Dedifferentiated amniotic fluid mesenchymal stem cell (primary cell): ENCODE measurements at regions not wholly inside any gene's neighbourhood (a gene's known extent, or its start where the extent isn't known, plus 50 kb on each side); places are given as distances from the start of the nearest gene placed in this dataset.

ENCODE experiments used
- DNase-seq: peaks from one replicate; pipeline ENCODE4 v3.0.0-alpha.2; 2016; ENCODE audit errors: extremely low spot score

DNA sequence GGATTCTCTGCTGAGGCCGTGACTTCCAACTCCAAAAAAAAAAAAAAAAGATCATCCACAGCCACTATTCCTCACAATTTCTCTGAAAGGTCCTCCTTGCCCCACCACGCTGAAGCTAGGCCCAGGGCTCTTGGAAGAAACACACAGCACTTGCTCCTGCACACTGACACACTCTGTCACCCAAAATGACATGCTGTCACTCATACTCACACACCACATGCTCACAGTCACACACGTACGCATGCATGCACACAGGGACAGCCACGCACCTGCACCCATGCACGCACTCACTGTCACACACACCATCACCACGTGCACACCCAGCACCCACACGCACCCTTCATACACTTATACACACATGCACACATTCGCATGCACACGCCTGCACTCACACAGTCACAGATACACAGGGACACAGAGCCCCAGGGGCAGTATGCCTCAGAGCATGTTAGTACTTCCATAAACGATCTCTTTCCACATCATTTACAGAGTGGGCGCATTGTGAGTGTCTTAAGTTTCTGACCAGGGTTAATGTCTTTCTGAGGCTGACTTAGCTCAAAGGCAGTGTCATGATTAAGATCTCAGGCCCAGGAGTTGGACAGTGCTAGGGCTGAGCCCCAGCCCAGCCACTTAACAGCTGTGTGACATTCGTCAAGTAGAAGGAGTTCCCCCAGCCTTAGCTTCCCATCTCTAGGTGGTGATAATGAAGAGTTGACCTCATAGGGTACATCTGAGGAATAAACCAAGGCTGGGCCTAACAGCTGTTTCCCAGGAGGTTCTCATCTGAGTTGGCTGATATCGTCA is 93.4 kb downstream of the GLI2 start:
- no peak for DNase-seq

DNA sequence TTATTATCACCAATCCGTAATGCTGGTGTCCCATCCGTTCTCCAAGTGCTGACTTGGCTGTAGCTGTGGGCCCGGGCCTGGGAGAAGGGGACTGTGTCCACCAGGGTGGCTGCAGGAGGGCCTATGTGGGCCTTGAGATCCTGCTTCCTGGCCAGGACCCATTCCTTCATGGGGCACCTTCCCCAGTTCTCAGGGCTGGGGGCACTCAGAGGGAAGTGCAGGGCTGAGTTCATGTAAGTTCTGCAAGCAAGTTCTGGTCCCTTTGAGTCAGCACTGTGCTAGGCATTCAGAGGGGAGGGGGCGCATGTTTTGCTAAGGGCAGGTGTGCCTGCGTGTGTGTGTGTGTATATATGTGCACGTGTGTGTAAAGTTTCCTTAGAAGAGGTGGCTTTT is 94.0 kb downstream of the GLI2 start:
- no peak for DNase-seq

DNA sequence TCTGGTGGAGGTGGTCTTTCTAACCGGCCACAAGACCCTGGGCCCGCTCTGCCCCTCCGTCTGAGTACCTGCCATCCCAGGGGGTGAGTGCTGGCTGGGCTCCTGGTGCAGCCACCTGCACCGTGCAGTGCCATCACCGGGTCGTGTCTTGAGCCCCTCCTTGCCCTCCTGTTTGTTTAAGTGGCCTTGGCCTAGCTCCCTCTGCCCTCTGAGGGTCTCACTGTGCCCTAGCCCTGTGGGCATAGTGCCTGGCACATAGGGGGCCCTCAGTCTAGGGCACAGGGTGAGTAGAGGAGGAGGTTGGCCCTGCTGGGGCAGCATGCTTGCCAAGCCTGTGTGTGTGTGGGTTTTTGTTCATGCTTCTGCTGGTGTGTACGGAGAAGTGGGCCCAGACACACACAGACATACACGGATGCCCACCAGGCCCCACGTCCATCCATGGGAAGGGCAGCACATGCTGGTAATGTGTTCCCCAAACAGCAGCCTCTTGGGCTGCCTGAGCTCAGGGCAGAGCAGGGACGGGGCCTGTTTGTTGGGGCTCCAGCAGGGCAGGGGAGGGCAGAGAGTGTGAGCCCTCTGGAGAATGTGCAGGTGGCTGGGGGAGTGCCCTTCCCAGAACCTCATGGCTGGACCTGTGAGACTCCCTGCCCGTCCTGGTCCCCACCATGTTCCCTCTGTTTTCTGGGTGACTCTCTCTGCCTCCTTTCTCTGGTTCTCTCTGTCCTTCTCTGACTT is 94.6 kb downstream of the GLI2 start:
- no peak for DNase-seq

DNA sequence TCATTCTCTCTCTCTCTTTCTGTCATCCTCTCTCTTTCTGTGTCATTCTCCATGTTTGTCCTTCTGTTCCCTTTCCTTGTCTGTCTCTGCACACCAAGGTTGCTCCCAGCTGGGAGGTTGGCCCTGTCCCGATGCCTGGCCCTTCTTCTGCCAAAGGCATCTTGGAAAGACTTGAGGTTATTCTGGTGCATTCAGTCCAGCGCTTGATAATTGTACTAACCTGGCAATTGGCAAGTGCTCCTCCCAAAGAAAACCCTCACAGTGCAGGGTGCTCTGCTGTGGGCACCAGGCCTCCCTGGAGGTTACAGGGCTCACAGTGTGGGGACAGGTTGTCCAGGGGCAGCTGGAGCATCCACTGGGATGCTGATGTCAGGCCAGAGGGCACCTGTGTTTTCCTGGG is 95.4 kb downstream of the GLI2 start:
- DNase-seq, result no peak

DNA sequence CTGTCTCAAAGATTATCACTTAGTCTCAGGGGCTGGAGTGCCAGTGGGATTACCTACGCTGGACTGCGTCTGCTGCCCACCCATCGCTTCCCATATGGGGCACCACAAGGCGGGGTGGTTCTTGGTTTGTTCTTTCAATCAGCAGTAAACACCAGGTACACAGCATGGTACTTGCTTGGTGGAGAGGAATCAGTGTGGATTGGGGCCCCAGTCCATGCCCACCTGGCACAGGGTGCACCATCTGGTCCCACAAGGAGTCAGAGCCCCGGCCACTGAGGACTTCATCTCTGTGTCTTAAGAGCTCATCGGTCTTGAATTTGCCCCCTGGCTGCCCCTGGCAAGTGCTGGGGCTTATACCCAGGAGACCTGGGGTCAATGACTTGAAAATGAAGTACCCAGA is 96.2 kb downstream of the GLI2 start:
- no peak for DNase-seq

DNA sequence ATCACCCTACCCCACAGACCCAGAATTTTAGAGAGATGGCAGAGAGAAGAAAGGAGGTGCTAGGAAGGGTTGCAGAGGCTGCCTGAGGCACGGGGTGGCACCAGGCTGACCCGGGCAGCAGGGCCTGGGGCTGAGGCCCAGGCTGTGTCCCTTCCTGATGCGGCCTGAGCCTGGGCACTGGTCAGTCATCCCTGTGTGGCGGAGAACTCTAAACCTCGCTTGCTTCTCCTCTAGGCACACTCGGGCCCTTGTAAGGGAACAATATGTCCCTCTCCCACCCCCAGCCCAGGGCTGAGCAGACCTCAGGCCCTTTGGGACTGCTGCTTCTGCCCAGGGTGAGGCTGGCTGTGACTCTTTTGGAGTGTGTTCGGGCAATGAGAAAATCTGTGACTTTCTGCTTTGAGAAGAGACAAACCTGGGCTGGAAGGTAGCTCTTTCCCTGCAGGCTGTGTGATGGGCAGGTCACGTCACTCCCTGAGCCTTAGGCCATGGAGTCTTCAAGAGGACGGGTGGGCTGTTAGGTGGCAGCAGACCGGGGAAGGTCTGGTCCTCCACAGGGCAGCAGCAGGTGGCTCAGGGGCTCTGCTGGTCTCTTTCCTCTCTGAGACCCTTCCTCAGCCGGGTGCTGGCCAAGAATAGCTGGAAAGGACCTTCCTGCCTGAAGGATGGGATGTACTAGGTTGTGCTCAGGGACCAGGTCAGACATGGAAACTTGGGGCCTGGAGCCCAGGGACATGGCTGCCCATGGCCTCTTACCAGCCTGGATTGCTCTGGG is 96.8 kb downstream of the GLI2 start:
- DNase-seq, result no peak

DNA sequence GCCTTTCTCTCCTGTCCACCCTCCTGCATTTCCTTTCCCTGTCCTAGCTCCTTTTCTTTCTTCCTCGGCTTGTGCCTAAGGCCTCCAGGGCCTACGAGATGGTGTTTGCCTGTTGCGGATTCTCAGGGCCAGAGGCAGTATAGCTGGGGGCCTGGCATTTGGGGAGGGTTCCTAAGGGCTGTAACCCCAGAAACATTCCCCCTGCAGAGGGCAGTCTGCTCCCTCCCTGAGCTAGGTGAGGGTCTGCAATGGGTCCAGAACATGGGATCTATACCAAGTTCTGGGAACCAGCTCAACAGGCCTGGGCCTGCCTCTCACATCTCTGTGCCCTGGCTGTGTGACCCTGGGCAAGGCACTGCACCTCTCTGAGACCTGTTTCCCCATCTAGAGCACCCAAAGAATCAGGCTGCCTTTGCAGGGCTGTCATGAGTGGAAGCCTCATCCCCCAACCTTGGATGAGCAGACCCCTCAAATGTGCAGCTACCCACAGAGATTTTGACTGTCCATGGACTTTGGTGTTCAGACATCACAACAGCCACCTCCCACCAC is 97.5 kb downstream of the GLI2 start:
- no peak for DNase-seq

DNA sequence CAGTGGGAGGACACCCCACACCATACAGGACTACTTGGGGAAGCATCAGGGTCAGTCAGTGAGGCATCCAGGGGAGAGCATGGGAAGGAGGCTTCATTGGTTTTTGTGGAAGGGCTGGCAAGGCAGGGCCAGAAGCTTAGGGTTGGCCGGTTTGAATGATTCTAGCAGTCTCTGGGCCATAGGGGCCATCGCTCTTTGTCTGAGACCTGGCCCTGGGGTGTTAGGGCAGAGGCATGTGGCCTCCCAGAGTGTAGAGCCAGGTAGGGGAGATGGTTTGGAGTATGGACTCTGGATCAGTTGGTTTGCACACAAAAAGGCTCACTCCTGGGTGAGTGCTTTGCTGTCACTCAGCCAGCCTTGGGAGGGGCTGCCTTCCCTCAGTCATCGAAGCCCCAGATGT is 98.5 kb downstream of the GLI2 start:
- DNase-seq, result no peak

DNA sequence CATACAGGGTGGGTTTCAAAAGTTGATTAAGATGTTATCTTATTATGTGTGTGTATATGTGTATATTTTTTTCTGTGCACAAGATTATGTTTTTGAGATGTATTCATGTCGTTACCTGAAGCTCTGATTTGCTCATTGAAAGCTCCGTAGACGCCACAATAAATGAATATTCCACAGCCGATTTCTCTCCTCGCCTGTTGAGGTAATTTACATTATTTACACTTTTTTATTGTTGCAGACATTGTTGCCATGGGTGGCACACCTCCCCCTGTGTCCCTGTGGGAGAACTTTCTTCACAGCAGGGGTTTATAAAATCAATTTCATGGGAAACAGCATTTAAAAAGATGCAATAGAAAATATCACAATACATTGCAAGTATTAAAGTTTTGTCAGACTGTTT is 100.6 kb downstream of the GLI2 start:
- DNase-seq, result no peak

DNA sequence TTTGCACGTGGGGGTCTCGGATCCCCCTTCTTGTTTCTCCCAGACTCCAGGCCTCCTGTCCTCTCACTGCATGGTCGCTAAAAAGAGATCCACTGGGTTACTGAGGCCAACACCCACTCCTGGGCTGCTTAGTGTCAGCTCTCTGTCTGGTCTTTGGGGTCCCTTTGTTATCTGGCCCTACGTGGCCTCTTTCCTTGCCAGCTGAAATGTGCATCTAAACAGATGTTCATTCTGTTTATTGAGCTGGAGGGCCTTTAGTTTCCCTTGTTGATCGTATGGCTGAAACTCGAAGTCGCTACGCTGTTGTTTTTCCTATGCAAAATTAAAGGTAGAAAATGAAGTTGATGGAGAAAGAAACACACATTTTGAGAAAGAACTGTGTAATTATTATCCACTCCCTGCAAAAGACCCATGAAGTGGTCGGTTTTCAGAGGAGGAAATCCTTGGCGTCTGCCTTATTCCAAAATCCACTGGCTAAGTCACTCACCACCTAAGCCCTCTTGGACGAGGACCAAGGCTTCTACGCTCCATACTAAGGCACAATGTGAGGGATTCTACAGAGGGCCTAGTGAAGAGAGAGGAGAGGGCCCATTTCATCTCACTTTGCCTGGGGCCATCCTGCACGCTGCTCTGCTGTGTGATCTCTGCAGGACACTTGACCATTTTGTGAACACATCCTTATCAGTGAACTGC is 105.3 kb downstream of the GLI2 start:
- DNase-seq, result no peak

DNA sequence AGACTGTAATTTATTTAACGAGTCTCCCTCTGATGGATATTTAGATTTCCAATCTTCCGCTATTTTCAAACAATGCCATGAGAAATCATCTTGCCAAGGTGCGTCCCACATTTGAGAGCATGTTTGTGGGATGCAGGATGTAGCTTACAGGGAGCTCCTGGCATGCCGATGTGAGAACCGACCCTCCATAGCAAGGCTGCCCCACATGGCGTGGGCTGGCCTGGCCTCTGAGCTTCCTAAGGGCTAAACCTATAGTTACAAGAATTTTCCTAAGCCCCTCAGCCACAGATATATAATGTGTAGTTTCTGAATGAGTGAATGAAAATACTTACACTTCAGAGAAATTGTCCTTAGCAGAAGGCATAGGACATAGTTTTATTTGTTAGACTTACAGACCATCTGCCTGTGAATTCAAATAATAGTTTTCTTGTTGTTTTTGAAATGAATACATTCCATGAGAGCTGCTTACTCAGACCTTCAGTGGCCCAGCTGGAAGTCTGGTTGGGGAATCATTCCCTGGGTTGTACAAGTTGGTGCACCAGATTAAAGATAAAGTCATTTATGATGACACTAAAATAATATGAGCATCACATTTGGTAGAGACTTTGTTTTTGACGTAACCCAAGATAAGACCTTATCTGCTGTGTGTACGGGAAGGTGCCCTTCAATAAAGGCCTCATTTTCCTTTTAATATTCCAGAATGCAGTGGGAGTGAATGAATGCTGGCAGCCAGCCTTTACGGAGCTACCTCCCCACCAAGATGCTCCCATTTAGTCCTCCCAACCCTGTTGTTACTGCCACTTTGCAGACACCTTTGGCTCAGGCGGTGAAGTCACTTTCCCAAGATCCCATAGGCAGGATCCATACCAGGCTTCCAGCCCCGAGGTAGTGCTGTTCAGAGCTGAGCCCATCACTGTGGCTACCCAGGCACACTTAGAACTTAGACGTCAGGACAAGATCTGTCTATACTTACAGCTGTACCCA is 107.1 kb downstream of the GLI2 start:
- no peak for DNase-seq

DNA sequence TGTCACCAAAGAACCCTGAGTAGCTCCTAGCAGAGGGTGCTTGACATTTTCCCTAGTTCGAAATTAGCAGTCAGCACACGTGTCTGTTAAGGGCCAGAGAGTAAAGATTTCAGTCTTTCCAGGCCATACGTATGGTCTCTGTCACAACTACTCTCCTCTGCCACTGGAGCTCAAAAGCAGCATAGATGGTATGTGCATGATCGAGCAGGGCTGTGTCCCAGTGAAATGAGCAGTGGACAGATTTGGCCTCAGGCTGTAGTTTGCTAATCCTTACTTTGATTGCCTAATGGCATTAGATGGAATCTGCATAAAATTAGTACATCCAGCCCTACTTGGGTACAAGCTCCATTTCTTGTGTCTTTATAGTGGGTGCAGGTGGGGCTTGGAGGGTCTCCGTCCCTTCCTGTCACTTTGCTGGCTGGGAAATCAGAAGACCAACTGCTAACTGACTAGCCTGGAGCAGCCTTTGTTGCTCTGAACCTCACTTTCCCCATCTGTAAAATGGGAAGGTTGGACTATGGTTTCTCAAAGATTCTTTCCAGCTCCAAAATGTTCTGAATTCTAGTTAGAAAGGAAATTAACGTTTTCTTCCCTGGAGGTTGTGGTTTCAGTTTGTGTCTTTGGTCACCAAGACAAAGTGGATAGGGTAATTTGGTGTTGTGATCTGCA is 108.5 kb downstream of the GLI2 start:
- no peak for DNase-seq

DNA sequence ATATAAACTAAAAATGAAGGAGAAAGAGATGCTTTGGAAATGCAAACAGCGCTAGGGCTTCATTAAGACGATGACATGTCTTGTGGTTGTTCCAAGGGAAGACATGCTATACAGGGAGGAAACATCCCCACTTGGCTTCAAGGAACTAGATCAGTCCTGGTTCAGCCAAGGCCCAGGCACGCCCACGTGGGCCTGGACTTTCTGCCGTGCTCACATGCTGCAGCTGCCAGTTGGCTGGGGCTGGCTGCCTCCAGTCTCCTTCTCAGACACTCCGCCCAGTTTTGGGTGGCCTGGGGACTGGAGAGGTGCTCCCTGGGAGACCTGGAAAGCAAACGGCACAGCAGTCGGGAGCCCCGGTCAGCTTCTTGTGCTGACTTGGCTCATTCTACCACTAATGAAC is 109.6 kb downstream of the GLI2 start:
- no peak for DNase-seq

DNA sequence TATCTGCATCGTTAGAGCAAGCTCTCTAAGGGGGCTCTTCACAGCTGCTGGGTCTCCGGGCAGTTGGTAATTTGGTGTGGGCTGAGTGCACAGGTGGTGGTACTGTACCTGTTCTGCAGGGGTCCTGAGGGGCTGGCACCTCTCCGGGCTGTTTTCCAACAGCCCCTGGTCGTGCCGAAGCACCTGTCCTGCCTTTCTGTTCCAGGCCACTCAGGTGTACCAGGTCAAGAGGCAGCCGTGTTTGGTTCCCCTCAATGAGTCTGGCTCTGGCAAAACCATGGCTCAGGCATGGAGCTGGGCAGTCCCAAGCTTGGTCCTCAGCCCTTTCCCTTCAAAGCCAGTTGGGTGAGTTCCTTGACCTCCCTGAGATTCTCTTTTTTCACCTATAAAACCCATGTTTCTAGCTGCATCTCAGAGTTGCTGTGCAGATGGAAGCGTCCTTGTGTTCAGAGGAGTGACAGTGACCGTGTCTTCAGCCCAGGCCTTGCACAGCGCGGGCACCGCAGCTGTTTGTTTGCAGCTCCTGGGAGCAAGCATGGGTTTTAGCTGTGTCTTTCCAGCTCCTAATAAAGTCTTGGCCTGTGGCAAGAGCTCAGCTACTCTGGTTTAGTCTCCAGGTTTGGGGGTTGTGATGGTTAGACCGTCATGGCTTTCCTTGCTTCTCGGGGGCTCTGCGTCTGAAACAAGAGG is 110.9 kb downstream of the GLI2 start:
- no peak for DNase-seq

DNA sequence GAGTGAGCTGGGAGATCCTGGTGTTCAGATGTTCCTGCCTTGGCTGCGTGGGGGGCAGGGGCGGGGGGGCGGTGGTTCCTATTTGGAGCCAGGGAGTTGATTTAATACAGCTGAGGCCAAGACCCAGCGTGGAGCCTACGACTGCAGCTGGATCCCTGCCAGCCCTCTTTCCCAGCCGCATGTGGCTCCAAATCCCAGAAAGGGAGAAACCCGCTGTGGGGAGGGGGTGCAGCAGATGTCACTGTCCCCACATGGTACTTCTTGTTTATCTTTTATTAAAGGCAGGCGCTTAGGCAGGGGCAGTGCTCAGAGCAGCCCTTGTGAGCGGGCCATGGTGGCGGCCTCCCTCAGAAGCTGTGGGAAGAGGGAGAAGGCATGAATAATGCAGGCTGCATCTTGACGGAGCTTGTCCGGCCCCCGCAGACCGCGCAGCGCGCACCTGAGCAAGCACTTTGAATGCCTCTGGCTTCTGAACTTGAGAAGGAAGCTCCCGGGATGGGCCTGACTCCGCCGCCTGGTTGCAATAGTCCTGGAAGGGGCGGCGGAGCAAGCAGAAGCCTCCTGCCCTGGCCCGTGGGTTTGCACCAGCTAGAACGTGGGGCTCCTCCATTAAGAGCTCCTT is 112.1 kb downstream of the GLI2 start:
- no peak for DNase-seq

DNA sequence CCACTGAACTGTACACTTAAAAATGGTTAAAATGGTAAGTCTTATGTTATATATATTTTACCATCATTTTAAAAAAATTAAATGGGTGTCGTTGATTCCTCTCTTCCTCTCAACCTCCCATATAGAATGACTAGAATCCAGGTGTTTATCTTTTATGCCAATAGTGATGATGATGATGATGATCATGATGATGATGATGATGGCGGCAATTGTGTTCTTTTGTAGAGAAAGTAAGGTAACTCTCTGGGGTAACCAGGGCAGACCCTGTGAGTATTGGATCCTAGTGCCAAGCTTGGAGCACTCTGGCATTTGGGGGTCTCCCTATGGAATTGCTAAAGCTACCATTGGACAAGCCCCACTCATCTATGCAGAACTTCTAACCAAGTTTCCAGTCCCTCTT is 113.6 kb downstream of the GLI2 start:
- DNase-seq, result no peak

DNA sequence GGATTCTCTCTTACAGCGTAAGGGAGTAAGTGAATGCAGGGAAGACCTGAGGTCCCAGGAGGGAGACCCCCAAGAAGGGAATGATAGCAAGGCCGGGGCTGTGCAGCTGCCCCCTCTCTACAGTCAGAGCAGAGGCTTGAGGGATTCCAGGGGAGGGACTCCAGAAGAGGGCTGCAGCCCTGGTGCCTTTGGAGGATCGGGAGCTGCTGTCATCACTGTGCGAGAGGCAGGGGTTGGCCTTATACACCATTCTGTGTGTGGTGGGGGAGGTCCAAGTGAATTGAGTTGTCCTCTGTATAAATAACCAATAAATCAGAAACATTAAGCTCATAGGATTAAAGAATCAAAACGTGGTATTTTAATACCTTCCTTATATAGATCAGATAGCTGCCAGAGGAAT is 114.9 kb downstream of the GLI2 start:
- DNase-seq, result no peak

DNA sequence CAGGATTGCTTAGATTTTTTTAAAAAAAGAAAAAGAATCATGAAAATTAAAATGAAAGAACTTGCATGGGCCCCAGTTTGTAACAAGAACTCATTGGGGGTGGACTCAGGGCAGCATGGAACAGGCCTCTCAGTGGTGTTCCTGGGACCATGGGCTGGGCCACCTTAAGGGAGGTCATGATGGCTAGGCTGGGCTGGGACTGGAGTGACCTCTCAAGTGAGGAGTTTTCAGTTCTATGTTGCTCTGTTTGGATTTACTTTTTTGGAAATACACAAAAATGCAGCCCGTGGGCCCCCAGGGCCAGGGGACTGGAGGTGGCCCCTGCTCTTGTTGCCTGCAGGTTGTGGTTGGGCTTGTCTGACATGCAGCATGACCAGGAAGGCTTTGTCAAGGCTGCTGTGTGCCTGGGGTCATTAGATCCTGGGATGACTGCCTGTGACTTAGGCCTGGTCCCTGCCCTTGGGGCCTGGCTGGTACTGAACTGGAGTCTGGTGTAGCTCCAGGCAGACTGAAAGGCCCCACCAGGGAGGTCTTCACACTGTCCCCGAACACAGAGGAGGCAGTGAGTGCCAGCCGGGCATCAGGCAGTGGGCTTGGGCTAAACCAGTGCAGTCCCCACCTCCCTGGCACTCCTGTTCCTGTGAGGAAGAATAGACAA is 115.6 kb downstream of the GLI2 start:
- DNase-seq, result no peak
